SK-N-MC (cell line): ENCODE measurements at regions not wholly inside any gene's neighbourhood (a gene's known extent, or its start where the extent isn't known, plus 50 kb on each side); places are given as distances from the start of the nearest gene placed in this dataset.

Experiments
- EZH2 ChIP-seq: fragments of 200-600 bp; sonication (generic); IDR thresholded peaks from one replicate; pipeline ENCODE4 v1.6.1; 2017; ENCODE audit warnings: antibody characterized with exemption
- FOXP2 ChIP-seq: optimal IDR thresholded peaks from 2 replicates; pipeline ENCODE3; 2011; ENCODE audit warnings: mild to moderate bottlenecking, moderate library complexity; ENCODE audit not compliant: insufficient read depth; ENCODE audit errors: extremely low read length, control extremely low read depth
- POLR2AphosphoS5 ChIP-seq: IDR thresholded peaks from 2 replicates; pipeline ENCODE4 v1.6.1; 2012; ENCODE audit warnings: mild to moderate bottlenecking, low read depth, low read length, borderline replicate concordance

DNA sequence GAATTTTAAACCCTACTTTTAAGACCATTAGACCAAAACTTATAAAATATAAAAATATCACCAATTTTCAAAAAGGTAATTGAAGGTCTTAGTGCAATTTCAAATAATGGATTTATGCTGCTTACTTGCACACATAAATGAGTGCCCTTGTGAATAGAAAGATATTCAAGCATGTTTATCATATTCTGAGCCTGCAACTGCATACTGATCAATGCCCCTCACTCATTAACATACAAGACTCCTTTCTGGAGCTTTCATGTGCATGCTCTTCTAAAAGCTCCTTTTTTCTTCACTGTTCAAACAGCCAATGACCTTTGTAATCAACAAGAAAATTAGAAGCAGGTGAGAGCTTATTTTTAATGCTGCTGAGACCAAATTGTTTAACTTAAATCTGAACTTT is 1139.3 kb downstream of the HACE1 start:
- TF ChIP-seq FOXP2 (no peak), EZH2 (no peak), POLR2AphosphoS5 (no peak)
